PC-9 (cell line): ENCODE measurements at regions not wholly inside any gene's neighbourhood (a gene's known extent, or its start where the extent isn't known, plus 50 kb on each side); places are given as distances from the start of the nearest gene placed in this dataset.

Experiments
- BruUV-seq: library from RNA; stranded (reverse); fragments of 400-500 nt; replicated peaks from 2 replicates; lab custom pipeline; 2021; lab: Mats Ljungman, UMichigan
- CTCF ChIA-PET: fragments of 300-600 bp; sonication (Branson Sonifier 250); formaldehyde crosslinking; loops from one replicate; lab custom pipeline; 2022; ENCODE audit warnings: antibody characterized with exemption; lab: Charles Lee
- POLR2A ChIA-PET: fragments of 300-600 bp; sonication (Branson Sonifier 250); formaldehyde crosslinking; loops from one replicate; lab custom pipeline; 2022; ENCODE audit warnings: antibody characterized with exemption; ENCODE audit not compliant: unreplicated experiment; lab: Charles Lee
- DNase-seq, 2 experiments: peaks; one replicate each; pipeline versions ENCODE4 v3.0.0 to v3.0.0-alpha.2; 2015 to 2022; ENCODE audit warnings: mixed read lengths in 1 of 2
- H2AFZ ChIP-seq: fragments of 200-600 bp; sonication (generic); 2 replicates; pipeline ENCODE4 v1.8.1; 2017; ENCODE audit warnings: antibody characterized with exemption
- H3F3A ChIP-seq: fragments of 200-600 bp; sonication (generic); 2 replicates; pipeline ENCODE4 v1.8.1; 2017; ENCODE audit warnings: antibody characterized with exemption, mild to moderate bottlenecking, low read depth; ENCODE audit not compliant: insufficient read depth
- H3K27ac ChIP-seq: fragments of 200-600 bp; sonication (generic); 2 replicates; pipeline ENCODE4 v1.6.1; 2016; ENCODE audit warnings: mixed run types
- H3K27me3 ChIP-seq: fragments of 200-600 bp; sonication (generic); 2 replicates; pipeline ENCODE4 v1.6.1; 2016; ENCODE audit warnings: low read depth, mixed run types; ENCODE audit not compliant: insufficient read depth
- H3K36me3 ChIP-seq: fragments of 200-600 bp; sonication (generic); 2 replicates; pipeline ENCODE4 v1.6.1; 2016; ENCODE audit warnings: low read depth, mixed run types
- H3K4me1 ChIP-seq: fragments of 200-600 bp; sonication (generic); replicated peaks from 2 replicates; pipeline ENCODE4 v1.6.1; 2016; ENCODE audit warnings: mixed run types; ENCODE audit not compliant: insufficient read depth
- H3K4me2 ChIP-seq: fragments of 200-600 bp; sonication (generic); 2 replicates; pipeline ENCODE4 v1.6.1; 2017; ENCODE audit warnings: mixed run types
- H3K4me3 ChIP-seq: fragments of 200-600 bp; sonication (generic); 2 replicates; pipeline ENCODE4 v1.6.1; 2016; ENCODE audit warnings: mixed run types
- H3K79me2 ChIP-seq: fragments of 200-600 bp; sonication (generic); 2 replicates; pipeline ENCODE4 v1.6.1; 2017; ENCODE audit warnings: low read depth, mixed run types
- H3K9me2 ChIP-seq: fragments of 200-600 bp; sonication (generic); 2 replicates; pipeline ENCODE4 v1.8.1; 2017; ENCODE audit warnings: mild to moderate bottlenecking; ENCODE audit not compliant: insufficient read depth
- H3K9me3 ChIP-seq: fragments of 200-600 bp; sonication (generic); 2 replicates; pipeline ENCODE4 v1.8.1; 2016; ENCODE audit warnings: low read depth; ENCODE audit not compliant: insufficient read depth
- H4K20me1 ChIP-seq: fragments of 200-600 bp; sonication (generic); 2 replicates; pipeline ENCODE4 v1.8.1; 2017; ENCODE audit not compliant: insufficient read depth
- CTCF ChIP-seq: fragments of 200-600 bp; sonication (generic); conservative IDR thresholded peaks from 2 replicates; pipeline ENCODE4 v1.6.1; 2017; ENCODE audit warnings: mixed run types, antibody characterized with exemption, mild to moderate bottlenecking, moderate library complexity
- EZH2 ChIP-seq: fragments of 200-600 bp; sonication (generic); IDR thresholded peaks from 2 replicates; pipeline ENCODE4 v1.8.0; 2017; ENCODE audit warnings: antibody characterized with exemption, low read depth
- intact Hi-C: fragments of 100-400 bp; cut with micrococcal nuclease; formaldehyde crosslinking; loops from one replicate; pipeline ENCODE4 v1.10.0; 2022; ENCODE audit not compliant: unreplicated experiment

DNA sequence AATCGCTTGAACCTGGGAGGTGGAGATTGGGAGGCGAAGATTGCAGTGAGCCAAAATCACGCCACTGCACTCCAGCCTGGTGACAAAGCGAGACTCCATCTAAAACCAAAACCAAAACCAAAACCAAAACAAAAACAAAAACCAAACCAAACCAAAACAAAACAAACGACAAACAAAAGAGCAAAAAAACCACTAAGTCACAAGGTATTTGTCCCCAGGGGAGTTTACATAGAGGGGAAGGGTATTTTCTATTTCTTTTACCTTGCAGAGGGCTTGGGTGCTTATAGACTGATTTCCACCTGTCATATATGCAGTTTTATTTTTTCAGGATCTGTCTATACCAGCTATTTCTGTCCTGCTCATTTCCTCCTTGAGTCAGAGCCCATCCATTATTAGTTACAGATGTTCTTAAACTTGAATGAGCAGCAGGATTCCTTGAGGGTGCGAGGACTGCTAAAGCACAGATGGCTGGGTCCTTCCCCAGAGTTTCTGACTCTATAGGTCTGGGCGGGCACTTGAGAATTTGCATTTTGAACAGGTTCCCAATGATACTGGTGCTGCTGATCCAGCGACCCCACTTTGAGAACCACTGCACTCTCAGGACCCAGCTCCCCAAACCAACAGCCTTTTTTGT lies 102.2 kb upstream of the UXS1 start:
- intact Hi-C loops = no loop called here
- no peak for TF ChIP-seq EZH2
- TF ChIP-seq CTCF = no peak
- Histone ChIP-seq H3K36me3 (no peaks in the 10 kb centered on the region), H3K4me1 (no peaks in the 10 kb centered on the region), H3K79me2 (no peaks in the 10 kb centered on the region), H3K27me3 (peaks cover 39% of the 10 kb centered on the region), H3F3A (no peaks in the 10 kb centered on the region), H3K4me2 (no peak overlapping the region), H4K20me1 (no peaks in the 10 kb centered on the region), H3K9me2 (no peaks in the 10 kb centered on the region), H3K27ac (no peak overlapping the region), H3K9me3 (no peaks in the 10 kb centered on the region), H3K4me3 (no peak overlapping the region), H2AFZ (no peak overlapping the region)
- POLR2A ChIA-PET = no interaction called here
- CTCF ChIA-PET = no interaction called here
- BruUV-seq = no TSS peak
- no peak for DNase-seq

DNA sequence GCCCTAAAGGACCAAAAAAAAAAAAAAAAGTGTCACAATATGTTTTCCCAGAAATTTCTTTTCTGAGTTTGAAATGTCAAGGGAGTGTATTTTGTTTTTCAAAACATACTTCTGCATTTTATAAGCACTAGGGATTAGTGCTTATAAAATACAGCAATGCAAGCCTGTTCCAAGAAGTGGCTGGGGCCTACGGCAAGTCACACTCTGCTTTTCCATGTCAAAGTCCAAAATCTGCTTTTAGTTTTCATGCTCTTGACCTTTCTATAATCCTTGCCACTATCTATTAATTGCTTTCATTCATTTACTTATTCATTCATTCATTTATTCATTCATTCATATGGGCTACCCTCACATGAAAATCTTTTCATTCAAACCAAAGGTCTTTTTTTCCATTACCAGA lies 100.1 kb upstream of the UXS1 start:
- H2AFZ ChIP-seq = no peak overlapping the region
- no peak for DNase-seq
- H4K20me1 ChIP-seq = no peaks in the 10 kb centered on the region
- no peak overlapping the region for H3K4me2 ChIP-seq
- H3K4me3 ChIP-seq = no peak overlapping the region
- no peaks in the 10 kb centered on the region for H3K4me1 ChIP-seq
- no peaks in the 10 kb centered on the region for H3F3A ChIP-seq
- ChIA-PET CTCF (no interaction called here), POLR2A (no interaction called here)
- no peaks in the 10 kb centered on the region for H3K79me2 ChIP-seq
- BruUV-seq = no TSS peak
- no peaks in the 10 kb centered on the region for H3K9me2 ChIP-seq
- no peak overlapping the region for H3K27ac ChIP-seq
- no peaks in the 10 kb centered on the region for H3K9me3 ChIP-seq
- H3K36me3 ChIP-seq = no peaks in the 10 kb centered on the region
- H3K27me3 ChIP-seq = peaks cover 50% of the 10 kb centered on the region
- TF ChIP-seq CTCF = no peak
- intact Hi-C loops = no loop called here

GRCh38 chr2:106293271-106293783 lies 99.2 kb upstream of the UXS1 start:
- Histone ChIP-seq H3K79me2 (no peaks in the 10 kb centered on the region), H3K27me3 (peaks cover 45% of the 10 kb centered on the region), H3K4me2 (no peak overlapping the region), H3K4me1 (no peaks in the 10 kb centered on the region), H3K36me3 (no peaks in the 10 kb centered on the region), H3K9me2 (no peaks in the 10 kb centered on the region), H3F3A (no peaks in the 10 kb centered on the region), H3K9me3 (no peaks in the 10 kb centered on the region), H3K27ac (no peak overlapping the region), H2AFZ (no peak overlapping the region), H3K4me3 (no peak overlapping the region), H4K20me1 (no peaks in the 10 kb centered on the region)
- BruUV-seq = no TSS peak
- ChIA-PET POLR2A (no interaction called here), CTCF (no interaction called here)
- TF ChIP-seq EZH2 = no peak
- TF ChIP-seq CTCF = no peak
- intact Hi-C loops = no loop called here
- no peak for DNase-seq
